Stimulated activated CD4-positive, alpha-beta T cell treated with anti-CD3 and anti-CD28 coated beads, Interleukin-1b, Interleukin-23, amount 100 ng/mL, for 48 hours (primary cell): ENCODE measurements at regions not wholly inside any gene's neighbourhood (a gene's known extent, or its start where the extent isn't known, plus 50 kb on each side); places are given as distances from the start of the nearest gene placed in this dataset.

ENCODE experiments used
- DNase-seq: peaks from one replicate; pipeline ENCODE4 v3.0.0-alpha.2; 2020

GRCh38 chr7:25520516-25520915 is 292.2 kb upstream of the NPVF start:
- DNase-seq: no peak

GRCh38 chr7:25521236-25521635 is 292.9 kb upstream of the NPVF start:
- DNase-seq: no peak

- no peak for DNase-seq
Measured at GRCh38 chr7:25522727-25523126, 294.4 kb upstream of the NPVF start.

- no peak for DNase-seq
Measured at GRCh38 chr7:25527665-25528170, 299.4 kb upstream of the NPVF start.

GRCh38 chr7:25529320-25529719 is 301.0 kb upstream of the NPVF start:
- no peak for DNase-seq

GRCh38 chr7:25536851-25537250 is 308.6 kb upstream of the NPVF start:
- DNase-seq: no peak

GRCh38 chr7:25537662-25538375 is 309.5 kb upstream of the NPVF start:
- DNase-seq: no peak

GRCh38 chr7:25541094-25541821 is 313.0 kb upstream of the NPVF start:
- DNase-seq: no peak

GRCh38 chr7:25541877-25542276 is 313.6 kb upstream of the NPVF start:
- no peak for DNase-seq

- no peak for DNase-seq
Measured at GRCh38 chr7:25543210-25543609, 314.9 kb upstream of the NPVF start.

- no peak for DNase-seq
Measured at GRCh38 chr7:25543798-25544197, 315.5 kb upstream of the NPVF start.

- DNase-seq: no peak
Measured at GRCh38 chr7:25544254-25544653, 316.0 kb upstream of the NPVF start.

- no peak for DNase-seq
Measured at GRCh38 chr7:25545124-25546008, 317.1 kb upstream of the NPVF start.

- no peak for DNase-seq
Measured at GRCh38 chr7:25546306-25546705, 318.0 kb upstream of the NPVF start.

GRCh38 chr7:25549271-25549921 is 321.1 kb upstream of the NPVF start:
- no peak for DNase-seq

GRCh38 chr7:25550149-25550548 is 321.9 kb upstream of the NPVF start:
- DNase-seq: no peak

GRCh38 chr7:25552998-25553397 is 324.7 kb upstream of the NPVF start:
- DNase-seq: no peak

- DNase-seq: no peak
Measured at GRCh38 chr7:25553580-25554291, 325.4 kb upstream of the NPVF start.

GRCh38 chr7:25557379-25557917 is 329.2 kb upstream of the NPVF start:
- no peak for DNase-seq

- DNase-seq: no peak
Measured at GRCh38 chr7:25557930-25558329, 329.6 kb upstream of the NPVF start.

GRCh38 chr7:25558605-25559004 is 330.3 kb upstream of the NPVF start:
- DNase-seq: no peak
